Germinal center (tissue), 1 donor: ENCODE measurements at regions not wholly inside any gene's neighbourhood (a gene's known extent, or its start where the extent isn't known, plus 50 kb on each side); places are given as distances from the start of the nearest gene placed in this dataset.

Experiments used
- DNase-seq: peaks from one replicate; pipeline ENCODE4 v3.0.0; 2012; ENCODE audit warnings: mixed read lengths, low spot score

- DNase-seq = no peak
Measured at GRCh38 chr2:2993172-2993692, 384.4 kb downstream of the EIPR1 start.

DNA sequence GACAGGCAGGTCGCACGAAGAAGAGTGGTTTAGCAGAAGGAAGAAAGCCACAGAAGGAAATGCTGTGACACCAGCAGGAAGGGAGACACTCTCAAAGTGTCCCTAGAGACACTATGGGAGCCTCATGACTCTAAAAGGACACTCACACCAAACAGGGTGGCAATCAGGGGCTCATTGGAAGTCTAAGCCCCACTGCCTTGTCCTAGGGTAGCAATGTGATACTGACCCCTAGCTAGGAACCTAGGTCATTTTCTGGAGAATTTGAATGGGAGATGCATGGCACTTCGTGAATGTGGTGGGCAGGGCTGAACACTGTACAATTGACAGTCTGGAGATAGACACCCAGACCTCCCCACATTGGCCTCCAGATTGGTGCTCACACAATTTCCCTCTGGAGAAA, 385.0 kb downstream of the EIPR1 start:
- DNase-seq = no peak

GRCh38 chr2:2985020-2985419, 392.6 kb downstream of the EIPR1 start:
- no peak for DNase-seq

- DNase-seq = no peak
Measured at GRCh38 chr2:2981000-2981399, 396.6 kb downstream of the EIPR1 start.

DNA sequence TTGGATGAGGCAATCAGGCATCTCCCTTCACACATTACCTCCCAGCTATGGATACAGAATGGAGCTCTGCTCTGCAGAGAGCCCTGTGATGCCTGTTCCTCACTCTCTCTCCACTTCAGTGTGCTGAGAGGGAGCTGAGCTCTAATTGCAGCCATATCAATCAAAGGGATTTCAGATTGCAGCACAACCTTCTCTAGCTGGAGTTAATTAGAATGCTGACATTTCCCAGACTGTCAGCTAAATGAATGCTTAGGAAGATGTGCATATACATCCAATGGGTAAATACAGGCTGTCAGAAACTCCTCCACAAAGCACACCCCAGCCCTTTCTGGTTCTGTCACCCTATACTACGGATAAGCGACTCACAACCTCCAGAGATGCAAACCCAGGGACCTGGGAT, 402.6 kb downstream of the EIPR1 start:
- no peak for DNase-seq

GRCh38 chr2:2960441-2961133, 417.0 kb downstream of the EIPR1 start:
- no peak for DNase-seq

DNA sequence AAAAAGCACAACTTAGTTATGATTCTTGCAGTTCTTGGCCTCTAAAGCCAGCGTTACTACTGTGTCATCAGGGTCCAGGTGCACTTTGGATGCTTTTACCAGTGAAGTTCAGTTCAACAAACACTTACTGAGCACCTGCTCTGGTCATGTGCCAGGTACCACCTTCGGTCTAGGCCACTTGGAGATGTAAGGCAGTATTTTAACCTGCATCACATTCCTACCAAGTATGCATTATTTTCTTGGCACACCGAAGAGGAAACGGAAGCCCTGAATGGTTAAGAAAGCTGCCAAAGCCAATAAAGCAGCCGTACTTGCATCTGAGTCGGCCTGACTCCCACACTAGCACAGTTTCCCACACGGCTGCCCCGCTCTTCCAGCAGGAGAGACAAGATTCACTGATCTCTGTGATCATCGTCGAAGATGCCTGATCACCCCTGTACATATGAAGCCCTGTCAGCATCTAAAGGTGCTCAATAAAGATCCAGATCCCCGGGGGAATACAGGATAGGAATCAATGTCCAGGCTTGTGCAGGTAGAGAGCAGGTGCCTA, 427.1 kb downstream of the EIPR1 start:
- no peak for DNase-seq

DNA sequence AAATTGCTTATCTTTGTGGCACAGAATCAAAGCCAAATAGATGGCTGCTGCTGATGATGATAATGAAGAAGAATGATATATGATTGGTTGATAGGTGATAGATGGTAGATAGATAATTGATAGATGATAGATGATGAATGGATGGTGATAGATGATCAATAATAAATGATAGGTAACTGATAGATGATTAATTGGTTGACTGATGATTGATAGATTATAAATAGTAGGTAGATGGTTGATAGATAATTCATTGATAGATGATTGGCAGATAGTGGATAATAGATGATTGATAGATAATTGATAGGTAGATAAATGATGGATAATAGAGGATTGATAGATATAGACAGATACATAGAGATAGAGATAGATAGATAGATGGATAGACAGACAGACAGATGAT, 430.2 kb downstream of the EIPR1 start:
- DNase-seq = no peak

DNA sequence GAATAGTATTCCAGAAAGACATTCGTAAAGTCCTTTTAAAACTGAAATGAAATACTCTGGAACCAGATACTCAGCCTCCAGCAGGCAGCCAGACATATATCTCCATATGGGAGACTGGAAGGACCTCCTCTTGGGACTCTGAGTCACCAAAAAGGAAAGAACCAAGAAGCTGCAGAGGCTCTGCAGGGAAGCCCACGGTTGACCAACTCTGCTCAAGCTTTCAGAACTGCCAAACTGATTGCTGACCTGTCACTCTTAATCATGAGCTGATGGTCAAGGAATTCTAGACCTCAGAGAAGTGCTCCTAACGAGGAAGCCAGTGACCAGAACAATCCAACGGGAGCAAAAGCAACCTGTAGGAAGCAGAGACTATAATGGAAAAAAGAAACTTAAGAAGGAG, 434.7 kb downstream of the EIPR1 start:
- no peak for DNase-seq

DNA sequence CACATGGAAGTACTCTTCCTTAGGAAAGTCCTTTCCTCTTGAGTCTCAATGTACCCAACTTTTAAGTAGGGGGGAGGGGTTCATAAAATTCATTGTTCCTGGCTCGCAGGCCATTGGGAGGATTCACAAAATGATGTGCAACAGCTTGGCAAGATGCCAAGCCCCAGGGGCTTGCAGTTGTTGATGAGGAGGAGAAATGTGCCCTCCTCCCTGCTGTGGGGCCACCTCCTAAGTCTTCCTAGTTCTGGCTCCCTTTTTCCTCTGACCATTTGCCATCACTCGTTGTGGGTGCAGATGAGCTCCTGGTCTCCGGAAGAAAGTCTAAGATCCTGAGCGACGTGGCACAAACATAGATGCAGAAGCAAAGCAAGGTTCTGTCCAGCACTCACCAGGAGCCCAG, 435.4 kb downstream of the EIPR1 start:
- no peak for DNase-seq

DNA sequence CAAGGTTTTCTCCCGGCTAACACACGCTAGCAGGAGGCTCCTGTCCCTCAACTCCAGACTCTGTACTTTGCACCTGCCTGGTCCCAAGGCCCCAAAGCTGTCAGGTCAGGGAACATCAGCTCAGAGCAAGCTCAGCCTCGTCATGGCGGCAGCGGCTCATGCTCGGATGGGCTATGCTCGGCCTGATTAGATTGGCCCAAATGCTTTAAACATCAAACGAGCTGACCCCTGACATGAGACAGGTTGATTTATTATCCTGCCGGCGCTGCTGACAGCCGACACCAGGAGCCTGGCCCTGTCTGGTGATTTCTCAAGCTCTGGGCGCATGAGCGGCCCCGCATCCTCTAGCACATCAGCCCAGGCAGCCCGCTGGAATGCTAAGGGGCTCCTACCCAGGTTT, 436.4 kb downstream of the EIPR1 start:
- DNase-seq = no peak

DNA sequence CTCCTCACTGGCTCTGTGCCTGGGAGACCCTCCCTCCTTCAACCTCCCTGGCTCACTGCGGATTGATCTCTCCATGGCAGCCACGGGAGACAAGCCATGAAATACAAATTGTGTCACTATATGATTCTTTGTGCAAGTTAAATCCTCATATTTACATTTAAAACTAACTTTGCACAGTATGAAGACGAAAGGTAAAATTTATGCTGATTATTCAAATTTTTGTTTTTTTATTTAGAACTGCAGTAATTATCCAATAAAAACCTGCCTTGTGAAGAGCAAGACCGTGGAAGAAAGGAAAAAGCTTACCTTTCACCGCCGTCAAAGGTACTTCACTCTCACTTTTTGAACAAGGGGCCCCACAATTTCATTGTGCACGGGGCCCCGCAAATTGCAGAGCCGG, 436.9 kb downstream of the EIPR1 start:
- no peak for DNase-seq

DNA sequence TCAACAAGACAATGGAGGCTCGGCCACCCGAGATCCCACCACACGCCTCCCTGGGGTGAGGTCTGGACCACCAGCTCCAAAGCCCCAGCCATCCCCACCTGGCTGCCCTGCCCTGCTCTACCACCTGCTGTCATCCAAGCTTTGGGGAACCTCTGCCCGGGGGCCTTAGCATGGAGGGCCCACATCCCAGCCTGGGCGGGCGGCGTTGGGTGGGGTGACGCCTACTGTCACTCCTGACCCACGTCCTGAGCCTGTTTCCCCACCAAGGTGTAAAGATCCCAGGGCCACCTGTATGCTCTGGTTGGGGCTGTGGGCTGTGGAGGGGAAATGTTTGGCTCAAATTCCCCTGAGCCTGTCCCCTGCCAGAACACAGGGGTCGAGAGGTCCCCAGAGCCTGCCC, 437.6 kb downstream of the EIPR1 start:
- no peak for DNase-seq

- no peak for DNase-seq
Measured at GRCh38 chr2:2939078-2939795, 438.4 kb downstream of the EIPR1 start.

DNA sequence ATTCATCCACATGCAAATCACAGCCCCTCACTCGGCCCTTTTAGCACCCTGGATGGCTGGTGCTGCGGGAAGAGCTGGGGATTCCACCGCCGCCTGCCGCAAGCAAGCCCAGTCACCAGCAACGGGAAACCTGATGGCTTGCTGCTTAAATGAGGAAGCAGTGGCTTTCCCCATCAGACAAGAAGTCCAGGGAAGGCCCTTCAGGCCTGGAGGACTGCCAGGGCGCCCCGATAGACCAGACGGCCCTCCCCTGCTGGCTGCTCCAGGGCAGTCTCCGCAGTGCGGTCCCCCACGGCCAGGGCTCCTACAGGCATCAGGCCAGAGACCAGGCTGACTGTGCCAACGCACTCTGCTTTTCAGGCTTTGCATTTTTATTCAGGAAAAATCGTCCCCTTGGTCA, 439.1 kb downstream of the EIPR1 start:
- no peak for DNase-seq

- DNase-seq = no peak
Measured at GRCh38 chr2:2935445-2936149, 442.0 kb downstream of the EIPR1 start.

- no peak for DNase-seq
Measured at GRCh38 chr2:2933426-2933825, 444.2 kb downstream of the EIPR1 start.

DNA sequence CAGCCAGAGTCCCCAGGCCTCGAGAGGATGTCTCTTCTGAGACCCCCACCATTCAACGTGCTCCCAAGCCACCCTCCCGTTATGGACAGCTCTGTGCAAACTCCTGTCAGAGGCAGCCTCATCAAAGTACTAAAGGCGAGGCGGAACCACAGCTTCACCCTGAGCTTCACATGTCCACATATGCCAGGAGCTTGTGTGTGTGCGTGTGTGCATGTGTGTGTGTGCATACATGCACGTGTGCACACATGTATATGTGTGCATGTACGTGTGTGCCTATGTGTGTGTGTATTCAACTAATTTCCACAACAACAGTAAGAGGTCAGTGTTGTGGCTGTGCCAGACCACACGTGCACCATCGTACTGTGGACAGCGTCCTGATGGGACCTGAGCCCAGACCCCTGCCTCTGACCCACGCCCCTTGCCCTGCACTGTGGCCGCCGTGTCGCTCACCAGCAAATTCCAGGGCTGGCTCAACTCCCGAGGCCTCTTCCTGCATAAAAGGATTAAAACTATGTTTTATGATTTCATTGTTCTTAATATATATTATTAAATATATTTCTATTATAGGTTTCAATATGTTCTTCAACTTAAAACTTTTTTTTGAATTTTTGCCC, 444.8 kb downstream of the EIPR1 start:
- DNase-seq = no peak

- no peak for DNase-seq
Measured at GRCh38 chr2:2932189-2932588, 445.4 kb downstream of the EIPR1 start.

DNA sequence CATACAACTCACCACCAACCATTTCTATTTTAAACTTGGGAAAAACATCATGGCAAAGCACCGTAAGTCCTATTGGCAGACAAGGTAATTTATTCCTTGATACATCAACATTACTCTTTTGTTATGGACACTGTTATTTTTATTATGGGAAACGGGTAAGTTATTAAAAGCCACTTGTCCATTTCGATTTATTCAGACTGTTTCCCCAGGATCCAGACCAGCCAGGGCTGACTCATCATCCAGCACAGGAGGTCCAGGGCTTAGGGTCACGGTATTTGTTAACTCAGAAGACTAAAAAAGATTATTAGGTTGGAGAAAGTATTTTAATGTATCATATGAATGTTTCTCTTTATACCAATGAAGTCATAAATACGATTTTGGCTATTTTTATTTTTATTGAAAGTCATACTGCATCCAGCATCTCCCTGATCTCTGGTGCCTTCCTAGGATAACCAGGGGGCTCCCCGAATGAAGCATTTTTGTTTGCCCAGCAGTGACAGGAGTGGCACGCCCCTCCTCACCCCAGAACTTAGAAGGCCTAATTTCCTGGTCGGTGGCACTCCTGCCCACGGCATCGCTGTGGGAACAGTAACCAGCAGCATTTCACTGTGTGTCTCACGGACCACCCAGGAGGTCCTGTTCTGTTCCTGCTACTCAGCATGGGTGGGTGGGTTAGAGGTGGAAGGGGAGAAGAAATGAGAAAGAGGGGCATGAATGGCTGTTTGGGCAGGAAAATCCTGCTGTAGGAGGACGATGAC, 446.1 kb downstream of the EIPR1 start:
- DNase-seq = no peak

DNA sequence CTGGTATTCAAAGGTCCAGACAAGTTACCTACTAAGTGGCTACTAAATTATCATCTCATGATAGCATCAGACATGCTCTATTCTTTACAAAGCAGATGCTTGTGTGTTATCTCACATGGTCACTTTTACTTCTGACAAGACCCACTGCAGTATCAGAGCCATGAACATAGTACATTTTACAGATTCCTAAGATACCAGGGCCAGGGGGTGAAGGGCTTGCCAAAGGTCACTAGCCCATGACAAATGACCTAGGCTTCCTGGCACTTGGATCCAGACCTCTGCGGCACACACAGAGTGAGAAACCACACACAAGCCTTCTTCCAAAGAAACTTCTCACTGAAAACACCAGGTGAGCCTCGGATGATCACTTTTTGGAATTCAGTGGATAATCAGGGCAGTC, 446.8 kb downstream of the EIPR1 start:
- no peak for DNase-seq

- DNase-seq = no peak
Measured at GRCh38 chr2:2926858-2927175, 450.8 kb downstream of the EIPR1 start.
